ENCODE measurements at regions not wholly inside any gene's neighbourhood (a gene's known extent, or its start where the extent isn't known, plus 50 kb on each side); places are given as distances from the start of the nearest gene placed in this dataset.

DNA sequence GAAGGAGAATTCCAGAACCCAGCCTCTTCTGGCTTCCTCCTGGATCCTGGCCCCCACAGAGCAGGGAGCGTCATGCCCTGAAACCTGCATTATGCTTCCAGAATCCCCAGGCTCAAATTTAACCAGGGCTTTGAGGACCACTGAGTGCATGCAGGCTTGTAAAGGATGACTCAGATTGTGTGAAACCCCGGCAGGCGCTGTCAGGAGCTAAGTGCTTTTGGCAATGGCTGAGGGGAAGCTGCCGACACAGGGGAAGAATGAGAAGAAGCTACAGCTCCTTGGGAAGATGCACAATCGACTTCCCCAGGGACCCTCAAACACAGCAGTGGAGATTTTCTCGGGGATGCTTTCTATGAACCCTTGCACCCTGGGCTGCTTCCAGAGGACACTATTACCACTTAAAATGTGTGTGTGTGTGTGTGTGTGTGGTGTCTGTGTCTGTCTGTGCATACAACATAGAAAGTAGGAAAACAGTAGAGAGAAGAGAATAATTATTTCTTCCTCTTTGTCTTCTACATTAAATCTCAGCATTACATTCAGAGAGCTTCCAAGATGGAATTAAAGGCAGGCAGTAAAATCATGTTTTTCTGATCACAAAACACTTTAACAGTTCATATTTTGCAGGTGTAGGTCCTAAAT lies 183.5 kb upstream of the INHBA start:
- TF ChIP-seq JUND (IDR thresholded peaks at IDR 0.05; ENCODE audit: low read depth): no peak
- in situ Hi-C loops (cut with HindIII; ENCODE audit: low pct_unique_long_range_greater_than_20kb, low sequenced_read_pairs): no loop called here
- DNase-seq (ENCODE audit: low read depth in 1 of 2, low spot score in 1 of 2): no peak

DNA sequence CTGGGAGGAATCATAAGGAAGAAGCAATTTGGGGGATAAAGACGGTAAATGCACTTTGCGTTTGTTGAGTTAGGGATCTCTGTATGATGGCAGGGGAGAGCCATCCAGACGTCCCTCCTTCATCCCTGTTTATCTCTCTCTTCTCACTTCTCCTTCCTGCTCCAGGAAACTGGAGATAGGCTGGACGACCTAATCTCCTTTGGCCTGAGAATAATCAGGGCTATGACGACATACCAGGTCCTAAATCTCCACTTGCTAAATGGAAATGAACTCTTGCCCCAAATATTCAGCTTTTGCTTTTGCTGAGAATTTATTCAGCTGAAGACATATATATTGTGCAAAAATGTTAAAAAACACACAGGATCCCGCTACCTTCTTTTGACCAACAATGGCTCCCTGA lies 182.9 kb upstream of the INHBA start:
- in situ Hi-C loops (cut with HindIII; ENCODE audit: low pct_unique_long_range_greater_than_20kb, low sequenced_read_pairs): no loop called here
- DNase-seq (ENCODE audit: low read depth in 1 of 2, low spot score in 1 of 2): no peak
- no peak for TF ChIP-seq JUND (IDR thresholded peaks at IDR 0.05; ENCODE audit: low read depth)

DNA sequence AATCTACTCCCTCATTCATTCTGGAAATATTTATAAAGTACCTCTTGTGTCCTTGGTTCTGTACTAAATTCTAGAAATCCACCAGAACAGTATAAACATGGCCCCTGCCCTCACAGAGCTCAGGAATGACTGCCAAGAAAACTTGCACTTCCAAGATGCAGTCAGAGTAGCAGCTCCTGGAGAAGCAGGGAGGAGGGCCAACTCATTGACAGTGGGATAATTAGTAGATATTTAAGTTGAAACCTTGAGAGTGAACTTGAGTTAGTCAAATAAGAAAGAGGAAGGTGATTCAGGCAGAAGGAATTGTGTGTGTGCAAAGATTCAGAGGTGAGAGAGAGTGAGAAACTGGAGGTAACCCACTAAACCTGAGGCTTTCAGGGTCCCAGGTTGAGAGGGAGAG lies 182.2 kb upstream of the INHBA start:
- in situ Hi-C loops (cut with HindIII; ENCODE audit: low pct_unique_long_range_greater_than_20kb, low sequenced_read_pairs): no loop called here
- no peak for DNase-seq (ENCODE audit: low read depth in 1 of 2, low spot score in 1 of 2)
- TF ChIP-seq JUND (IDR thresholded peaks at IDR 0.05; ENCODE audit: low read depth): no peak

GRCh38 chr7:41882745-41883420 lies 180.0 kb upstream of the INHBA start:
- TF ChIP-seq JUND (IDR thresholded peaks at IDR 0.05; ENCODE audit: low read depth): no peak

GRCh38 chr7:41882256-41882655 lies 179.4 kb upstream of the INHBA start:
- in situ Hi-C loops (cut with HindIII; ENCODE audit: low pct_unique_long_range_greater_than_20kb, low sequenced_read_pairs): no loop called here
- DNase-seq (ENCODE audit: low read depth in 1 of 2, low spot score in 1 of 2): no peak
- no peak for TF ChIP-seq JUND (IDR thresholded peaks at IDR 0.05; ENCODE audit: low read depth)

More at GRCh38 chr7:41882745-41883420, 180.0 kb upstream of the INHBA start:
- in situ Hi-C loops (cut with HindIII; ENCODE audit: low pct_unique_long_range_greater_than_20kb, low sequenced_read_pairs): no loop called here
- no peak for DNase-seq (ENCODE audit: low read depth in 1 of 2, low spot score in 1 of 2)

DNA sequence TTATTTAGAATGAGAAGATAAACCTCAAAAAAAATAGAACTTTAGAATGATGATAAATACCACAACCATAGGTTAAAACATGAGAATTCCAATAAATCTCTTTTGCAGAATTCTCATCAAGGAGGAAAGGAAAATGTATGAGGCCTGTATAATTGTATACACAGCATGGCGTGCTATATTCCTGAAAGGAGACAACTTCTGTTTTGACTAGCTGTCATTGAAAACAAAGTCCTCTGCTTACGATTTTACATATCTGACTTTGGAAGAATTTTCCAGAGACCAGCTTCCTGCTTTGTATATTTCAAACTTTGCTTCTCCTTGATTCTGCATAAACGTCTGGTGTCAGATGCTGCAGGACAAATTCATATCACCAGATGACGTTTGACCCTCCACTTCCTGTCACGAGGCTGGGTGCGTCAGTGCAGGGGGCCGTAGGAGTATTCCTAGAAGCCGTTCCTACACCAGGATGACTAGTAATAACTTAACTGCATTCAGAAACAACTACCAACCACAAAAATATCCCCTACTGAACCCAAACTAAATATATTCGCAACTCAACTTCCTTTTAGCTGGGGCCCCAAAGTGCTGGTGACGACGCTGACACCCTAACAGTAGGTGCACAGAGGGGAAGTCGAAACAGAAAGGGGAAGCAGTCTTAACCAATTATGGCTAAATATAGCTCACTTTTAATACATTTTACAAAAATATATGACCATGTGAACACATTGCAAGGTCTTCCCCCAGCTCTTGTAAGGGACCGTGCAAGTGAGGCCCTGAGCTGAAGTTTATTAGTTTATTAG lies 178.6 kb upstream of the INHBA start:
- TF ChIP-seq JUND (IDR thresholded peaks at IDR 0.05; ENCODE audit: low read depth): no peak
- DNase-seq (ENCODE audit: low read depth in 1 of 2, low spot score in 1 of 2): no peak
- in situ Hi-C loops (cut with HindIII; ENCODE audit: low pct_unique_long_range_greater_than_20kb, low sequenced_read_pairs): no loop called here

DNA sequence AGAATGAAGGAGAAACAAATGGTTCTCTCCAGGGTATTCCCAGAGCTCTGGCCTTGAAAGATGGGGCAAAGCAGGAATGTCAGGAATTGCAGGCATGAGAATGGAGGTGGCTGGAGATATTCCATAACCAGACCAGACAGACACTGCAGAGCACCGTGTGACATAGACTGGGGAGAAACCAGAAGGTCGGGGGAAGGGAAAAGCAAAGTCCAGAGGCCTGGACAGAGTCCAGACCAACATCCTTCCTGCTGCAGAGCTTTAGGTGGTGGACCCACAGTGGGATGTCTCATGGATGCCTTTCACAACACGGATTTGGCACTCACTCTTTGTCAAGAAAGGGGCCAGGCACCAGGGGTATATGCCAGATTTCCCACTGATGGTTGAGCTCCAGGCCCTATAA lies 177.2 kb upstream of the INHBA start:
- in situ Hi-C loops (cut with HindIII; ENCODE audit: low pct_unique_long_range_greater_than_20kb, low sequenced_read_pairs): no loop called here
- TF ChIP-seq JUND (IDR thresholded peaks at IDR 0.05; ENCODE audit: low read depth): no peak
- peak in 1 of 2 experiments; percentile 11 for DNase-seq (ENCODE audit: low read depth in 1 of 2, low spot score in 1 of 2)

DNA sequence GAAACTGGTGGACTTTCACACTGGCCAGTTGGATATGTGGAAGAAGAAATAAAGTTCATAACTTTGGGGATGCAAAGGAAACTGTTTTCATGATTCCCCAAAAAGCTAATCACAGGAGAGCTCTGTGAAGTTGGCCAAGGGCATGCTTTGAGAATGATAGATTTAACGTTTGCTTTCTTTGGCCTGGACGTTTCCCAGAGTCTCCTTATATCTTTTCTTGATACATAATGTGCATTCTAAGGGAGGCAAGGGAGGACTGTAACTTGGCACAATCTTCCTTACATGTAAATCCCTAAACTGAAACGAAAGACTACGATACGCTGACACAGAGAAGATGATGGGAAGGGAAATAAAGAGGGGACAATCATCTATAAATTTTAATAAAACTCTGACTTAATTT lies 176.5 kb upstream of the INHBA start:
- DNase-seq (ENCODE audit: low read depth in 1 of 2, low spot score in 1 of 2): no peak
- TF ChIP-seq JUND (IDR thresholded peaks at IDR 0.05; ENCODE audit: low read depth): no peak
- in situ Hi-C loops (cut with HindIII; ENCODE audit: low pct_unique_long_range_greater_than_20kb, low sequenced_read_pairs): no loop called here

GRCh38 chr7:41878309-41879295 lies 175.7 kb upstream of the INHBA start:
- DNase-seq (ENCODE audit: low read depth in 1 of 2, low spot score in 1 of 2): no peak
- no peak for TF ChIP-seq JUND (IDR thresholded peaks at IDR 0.05; ENCODE audit: low read depth)
- in situ Hi-C loops (cut with HindIII; ENCODE audit: low pct_unique_long_range_greater_than_20kb, low sequenced_read_pairs): no loop called here

- no peak for TF ChIP-seq JUND (IDR thresholded peaks at IDR 0.05; ENCODE audit: low read depth)
- in situ Hi-C loops (cut with HindIII; ENCODE audit: low pct_unique_long_range_greater_than_20kb, low sequenced_read_pairs): no loop called here
- DNase-seq (ENCODE audit: low read depth in 1 of 2, low spot score in 1 of 2): no peak
Observed at GRCh38 chr7:41877118-41877517, 174.2 kb upstream of the INHBA start.

DNA sequence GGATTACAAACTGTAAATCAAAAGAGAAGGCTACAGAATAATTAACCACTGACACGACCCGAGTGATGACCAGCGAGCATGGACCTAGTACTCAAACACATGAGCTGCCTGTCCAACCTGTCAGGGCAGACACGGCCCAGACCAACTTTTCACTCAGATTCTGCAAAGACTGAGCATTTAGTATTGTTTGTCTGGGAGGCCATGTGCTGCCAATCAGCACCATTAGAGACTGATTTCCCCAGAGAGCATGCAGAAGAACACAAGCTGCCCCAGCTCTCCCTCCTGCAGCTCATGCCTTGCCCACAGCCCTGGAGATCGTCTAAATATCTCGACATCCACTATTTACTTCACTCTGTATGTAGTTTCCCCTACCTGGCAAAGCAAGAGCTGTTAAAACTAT lies 172.6 kb upstream of the INHBA start:
- no peak for DNase-seq (ENCODE audit: low read depth in 1 of 2, low spot score in 1 of 2)
- in situ Hi-C loops (cut with HindIII; ENCODE audit: low pct_unique_long_range_greater_than_20kb, low sequenced_read_pairs): no loop called here
- no peak for TF ChIP-seq JUND (IDR thresholded peaks at IDR 0.05; ENCODE audit: low read depth)

DNA sequence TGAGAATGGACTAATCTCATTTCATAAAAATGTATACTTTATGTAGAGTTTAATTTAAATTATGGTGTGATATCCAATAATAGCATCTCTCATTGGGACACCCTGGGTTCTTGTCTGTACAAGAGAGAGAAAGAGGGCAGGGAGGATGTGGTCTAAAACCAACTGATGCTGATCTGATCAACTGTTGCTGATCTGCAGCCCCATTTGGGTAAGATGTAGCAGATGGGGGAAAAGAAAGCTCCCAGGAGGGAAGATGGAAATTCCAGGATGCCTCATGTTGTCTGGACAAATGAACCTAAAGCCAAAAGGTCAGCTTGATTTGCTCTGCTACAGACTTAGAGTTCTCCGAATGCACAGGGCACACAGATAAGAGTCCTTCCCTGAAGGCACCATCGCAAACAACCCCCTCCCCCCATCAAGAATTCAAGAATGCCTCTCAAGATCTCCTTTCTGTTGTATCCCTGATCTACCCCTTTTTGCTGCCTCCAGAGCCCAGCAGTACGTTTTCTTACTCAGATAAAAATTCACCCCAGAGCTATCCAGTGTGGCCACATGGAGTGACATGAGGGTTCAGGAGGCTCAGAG lies 171.4 kb upstream of the INHBA start:
- in situ Hi-C loops (cut with HindIII; ENCODE audit: low pct_unique_long_range_greater_than_20kb, low sequenced_read_pairs): no loop called here
- no peak for DNase-seq (ENCODE audit: low read depth in 1 of 2, low spot score in 1 of 2)
- no peak for TF ChIP-seq JUND (IDR thresholded peaks at IDR 0.05; ENCODE audit: low read depth)
